Panc1 (cell line): ENCODE measurements at regions not wholly inside any gene's neighbourhood (a gene's known extent, or its start where the extent isn't known, plus 50 kb on each side); places are given as distances from the start of the nearest gene placed in this dataset.
A peak's percentile ranks its signal among the peaks of the same experiment; 100 is the strongest.

Experiments
- ATAC-seq: fragments of 200-7000 bp; cut with Tn5 transposase; 2 replicates; pipeline ENCODE4 v1.9.1; 2020; ENCODE audit warnings: mild to moderate bottlenecking, moderate library complexity
- BruUV-seq: library from RNA; stranded (reverse); fragments of 400-500 nt; replicated peaks from 2 replicates; lab custom pipeline; 2021; lab: Mats Ljungman, UMichigan
- CTCF ChIA-PET: fragments of 300-600 bp; sonication (Branson Sonifier 250); formaldehyde crosslinking; loops from one replicate; lab custom pipeline; 2022; ENCODE audit warnings: antibody characterized with exemption; lab: Charles Lee
- POLR2A ChIA-PET: fragments of 300-600 bp; sonication (Branson Sonifier 250); formaldehyde crosslinking; loops from one replicate; lab custom pipeline; 2022; ENCODE audit warnings: antibody characterized with exemption; lab: Charles Lee
- DNase-seq: peaks from one replicate; pipeline ENCODE4 v3.0.0-alpha.2; 2010; ENCODE audit warnings: low read depth, low spot score
- H3K27ac ChIP-seq: 2 replicates; pipeline ENCODE4 v1.5.1; 2011; ENCODE audit warnings: mild to moderate bottlenecking, low read length, inconsistent platforms
- H3K27me3 ChIP-seq: fragments of 200-500 bp; sonication (Bioruptor generic); 2 replicates; pipeline ENCODE4 v1.6.0; 2014; ENCODE audit warnings: low read length, inconsistent platforms; ENCODE audit not compliant: control insufficient read depth, insufficient read depth
- H3K36me3 ChIP-seq: fragments of 200-500 bp; sonication (Bioruptor generic); 2 replicates; pipeline ENCODE4 v1.5.1; 2014; ENCODE audit warnings: inconsistent platforms, mild to moderate bottlenecking, low read length, moderate library complexity; ENCODE audit not compliant: control insufficient read depth, insufficient read depth
- H3K4me1 ChIP-seq: 2 replicates; pipeline ENCODE4 v1.5.1; 2011; ENCODE audit warnings: inconsistent platforms, mild to moderate bottlenecking, low read length, moderate library complexity; ENCODE audit not compliant: control insufficient read depth, insufficient read depth
- H3K4me3 ChIP-seq, 2 experiments: 2 replicates each; pipeline ENCODE4 v1.5.1; 2011 to 2012; ENCODE audit warnings: low read depth in 2 of 2, low read length in 2 of 2, mild to moderate bottlenecking in 2 of 2, inconsistent platforms in 1 of 2, moderate library complexity in 1 of 2
- H3K9me3 ChIP-seq: fragments of 200-500 bp; sonication (Bioruptor generic); 2 replicates; pipeline ENCODE4 v1.5.1; 2014; ENCODE audit warnings: low read depth, mild to moderate bottlenecking, inconsistent platforms, low read length, moderate library complexity; ENCODE audit not compliant: control insufficient read depth, insufficient read depth
- POLR2AphosphoS5 ChIP-seq: IDR thresholded peaks from 2 replicates; pipeline ENCODE4 v1.6.1; 2012; ENCODE audit warnings: mild to moderate bottlenecking, low read depth, low read length, moderate library complexity
- REST ChIP-seq, 2 experiments: IDR thresholded peaks; 2 replicates each; pipeline ENCODE4 v1.6.1; 2011 to 2012; ENCODE audit warnings: low read depth in 2 of 2, control low read depth in 1 of 2, low read length in 1 of 2, mild to moderate bottlenecking in 1 of 2, moderate library complexity in 1 of 2; ENCODE audit not compliant: insufficient read depth in 1 of 2
- SIN3A ChIP-seq: IDR thresholded peaks from 2 replicates; pipeline ENCODE4 v1.6.1; 2012; ENCODE audit warnings: low read depth, mild to moderate bottlenecking, low read length, moderate library complexity, borderline replicate concordance; ENCODE audit not compliant: insufficient read depth
- TCF7L2 ChIP-seq: IDR thresholded peaks from 2 replicates; pipeline ENCODE4 v1.6.1; 2011; ENCODE audit warnings: mild to moderate bottlenecking, low read depth, low read length, inconsistent platforms
- in situ Hi-C: cut with HindIII; loops from 2 replicates; pipeline ENCODE4 v1.10.0; 2016; ENCODE audit warnings: low sequenced_read_pairs, low pct_unique_long_range_greater_than_20kb
- intact Hi-C: fragments of 100-400 bp; cut with micrococcal nuclease; formaldehyde crosslinking; loops from one replicate; pipeline ENCODE4 v1.10.0; 2022; ENCODE audit not compliant: unreplicated experiment

GRCh38 chr10:52639652-52640051, 132.9 kb downstream of the MBL2 start:
- intact Hi-C loops, result no loop called here
- POLR2A ChIA-PET, result no interaction called here
- CTCF ChIA-PET, result no interaction called here

DNA sequence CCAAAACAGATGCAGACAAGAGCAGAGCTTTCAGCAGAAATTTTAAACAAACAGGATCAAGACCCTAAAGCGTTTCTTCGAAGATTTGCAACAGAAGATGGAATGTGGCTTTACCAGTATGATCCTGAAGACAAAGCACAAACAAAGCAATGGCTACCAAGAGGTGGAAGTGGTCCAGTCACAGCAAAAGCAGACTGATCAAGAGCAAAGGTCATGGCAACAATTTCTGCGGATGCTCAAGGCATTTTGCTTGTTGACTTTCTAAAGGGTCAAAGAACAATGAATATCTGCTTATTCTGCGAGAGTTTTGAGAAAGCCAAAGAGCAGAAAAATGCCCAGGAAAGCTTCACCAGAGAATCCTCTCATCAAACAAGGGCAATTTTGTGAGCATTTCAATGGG, 130.4 kb downstream of the MBL2 start:
- no peaks in the 10 kb centered on the region for H3K36me3 ChIP-seq
- in situ Hi-C loops, result no loop called here
- BruUV-seq, result no TSS peak
- ATAC-seq (no peak), DNase-seq (no peak)
- H3K27me3 ChIP-seq, result no peaks in the 10 kb centered on the region
- POLR2A ChIA-PET, result no interaction called here
- intact Hi-C loops, result no loop called here
- TF ChIP-seq SIN3A (no peak), REST (IDR thresholded peaks at IDR 0.05; ENCODE audit: insufficient read depth in 1 of 2, low read depth in 2 of 2, low read length in 1 of 2) (no peak), POLR2AphosphoS5 (no peak)
- H3K27ac ChIP-seq, result peak overlapping the region; percentile 40; the same call in 1 of the 2 replicates
- no peak overlapping the region for H3K4me3 ChIP-seq
- H3K4me1 ChIP-seq, result no peaks in the 10 kb centered on the region
- CTCF ChIA-PET, result interaction anchor here (0.7 kb wide), 2 partner anchors 11 to 142 kb away, joined by 3 to 4 read pairs; no protein-coding TSS in a partner anchor
- no peaks in the 10 kb centered on the region; the same call in 1 of the 2 replicates for H3K9me3 ChIP-seq

More at GRCh38 chr10:52639652-52640051, 132.9 kb downstream of the MBL2 start:
- Histone ChIP-seq H3K27ac (peak overlapping the region; percentile 25; the same call in 1 of the 2 replicates), H3K4me3 (no peak overlapping the region), H3K36me3 (no peaks in the 10 kb centered on the region), H3K9me3 (peaks cover 3% of the 10 kb centered on the region; the same call in 1 of the 2 replicates), H3K4me1 (no peaks in the 10 kb centered on the region), H3K27me3 (no peaks in the 10 kb centered on the region)
- in situ Hi-C loops, result no loop called here
- TF ChIP-seq REST (IDR thresholded peaks at IDR 0.05; ENCODE audit: insufficient read depth in 1 of 2, low read depth in 2 of 2, low read length in 1 of 2) (no peak), POLR2AphosphoS5 (no peak), TCF7L2 (no peak), SIN3A (no peak)
- ATAC-seq (no peak), DNase-seq (no peak)
- BruUV-seq, result no TSS peak
